NB4 (cell line): ENCODE measurements at regions not wholly inside any gene's neighbourhood (a gene's known extent, or its start where the extent isn't known, plus 50 kb on each side); places are given as distances from the start of the nearest gene placed in this dataset.

ENCODE experiments used
- DNase-seq: peaks from one replicate; pipeline ENCODE4 v3.0.0; 2010; ENCODE audit warnings: low read depth
- H3K4me3 ChIP-seq: one replicate; pipeline ENCODE4 v1.5.1; 2011; ENCODE audit warnings: mild to moderate bottlenecking, low read depth, low read length, moderate library complexity
- CTCF ChIP-seq: IDR thresholded peaks from one replicate; pipeline ENCODE4 v1.5.1; 2012; ENCODE audit warnings: low read depth, low read length
- MAX ChIP-seq: IDR thresholded peaks from 2 replicates; pipeline ENCODE4 v1.6.1; 2011; ENCODE audit warnings: low read depth, low read length
- MYC ChIP-seq: IDR thresholded peaks from 2 replicates; pipeline ENCODE4 v1.6.1; 2011; ENCODE audit warnings: low read depth, low read length
- POLR2A ChIP-seq: IDR thresholded peaks from 2 replicates; pipeline ENCODE4 v1.6.1; 2011; ENCODE audit warnings: mild to moderate bottlenecking; ENCODE audit not compliant: insufficient read length; ENCODE audit errors: extremely low read depth

- no peak overlapping the region for H3K4me3 ChIP-seq
- no peak for TF ChIP-seq CTCF
- TF ChIP-seq MAX, result no peak
- TF ChIP-seq MYC, result no peak
- TF ChIP-seq POLR2A, result no peak
- DNase-seq, result no peak
Observed at GRCh38 chr1:69220672-69221071, 347.1 kb upstream of the LRRC7 start.

GRCh38 chr1:69221524-69221923 is 346.2 kb upstream of the LRRC7 start:
- DNase-seq, result no peak
- no peak for TF ChIP-seq MAX
- TF ChIP-seq CTCF, result no peak
- TF ChIP-seq MYC, result no peak
- no peak for TF ChIP-seq POLR2A

GRCh38 chr1:69223156-69223555 is 344.6 kb upstream of the LRRC7 start:
- H3K4me3 ChIP-seq, result no peak overlapping the region
- TF ChIP-seq CTCF (no peak), MYC (no peak), POLR2A (no peak), MAX (no peak)
- no peak for DNase-seq

More at GRCh38 chr1:69221524-69221923, 346.2 kb upstream of the LRRC7 start:
- no peak overlapping the region for H3K4me3 ChIP-seq

- no peak for DNase-seq
- no peak overlapping the region for H3K4me3 ChIP-seq
- no peak for TF ChIP-seq POLR2A
- no peak for TF ChIP-seq MAX
- TF ChIP-seq CTCF, result no peak
- no peak for TF ChIP-seq MYC
Observed at GRCh38 chr1:69228501-69228900, 339.2 kb upstream of the LRRC7 start.

GRCh38 chr1:69230208-69230607 is 337.5 kb upstream of the LRRC7 start:
- no peak for DNase-seq
- TF ChIP-seq POLR2A, result no peak
- TF ChIP-seq MAX, result no peak
- no peak for TF ChIP-seq CTCF
- TF ChIP-seq MYC, result no peak
- H3K4me3 ChIP-seq, result no peak overlapping the region

GRCh38 chr1:69233463-69233862 is 334.3 kb upstream of the LRRC7 start:
- DNase-seq, result no peak
- no peak overlapping the region for H3K4me3 ChIP-seq
- TF ChIP-seq POLR2A (no peak), CTCF (no peak), MAX (no peak), MYC (no peak)
